Osteoblast (primary cell): ENCODE measurements at regions not wholly inside any gene's neighbourhood (a gene's known extent, or its start where the extent isn't known, plus 50 kb on each side); places are given as distances from the start of the nearest gene placed in this dataset.
A peak's percentile ranks its signal among the peaks of the same experiment; 100 is the strongest.
"Not testable (repeated sequence)": the region's sequence is repeated elsewhere in the genome, so short reads cannot be mapped to it uniquely, and the experiment has no call there.

Source experiments
- DNase-seq: peaks from one replicate; pipeline ENCODE4 v3.0.0; 2011; ENCODE audit warnings: low spot score, mixed read lengths; ENCODE audit not compliant: insufficient read length; ENCODE audit errors: missing footprints
- H2AFZ ChIP-seq: 2 replicates; pipeline ENCODE4 v1.6.0; 2011; ENCODE audit warnings: mild to moderate bottlenecking, low read length
- H3K27ac ChIP-seq: 2 replicates; pipeline ENCODE4 v1.5.1; 2011; ENCODE audit warnings: mild to moderate bottlenecking, low read depth, low read length, moderate library complexity
- H3K27me3 ChIP-seq: 2 replicates; pipeline ENCODE4 v1.6.0; 2012; ENCODE audit warnings: mild to moderate bottlenecking, control low read depth, inconsistent platforms, low read length, moderate library complexity; ENCODE audit not compliant: insufficient read depth
- H3K36me3 ChIP-seq: 2 replicates; pipeline ENCODE4 v1.5.1; 2011; ENCODE audit warnings: mild to moderate bottlenecking, low read length, control low read depth, moderate library complexity; ENCODE audit not compliant: insufficient read depth
- H3K4me1 ChIP-seq: 2 replicates; pipeline ENCODE4 v1.5.1; 2011; ENCODE audit warnings: mild to moderate bottlenecking, low read length, control low read depth, moderate library complexity; ENCODE audit not compliant: insufficient read depth
- H3K4me2 ChIP-seq: 2 replicates; pipeline ENCODE4 v1.6.0; 2011; ENCODE audit warnings: mild to moderate bottlenecking, low read length; ENCODE audit not compliant: insufficient read depth
- H3K4me3 ChIP-seq: fragments of 200-600 bp; sonication (generic); 3 replicates; pipeline ENCODE4 v1.5.1; 2012; ENCODE audit warnings: mild to moderate bottlenecking, low read length, inconsistent platforms; ENCODE audit not compliant: insufficient read depth
- H3K79me2 ChIP-seq: 2 replicates; pipeline ENCODE4 v1.6.0; 2012; ENCODE audit warnings: mild to moderate bottlenecking, low read length, control low read depth, inconsistent platforms; ENCODE audit not compliant: insufficient read depth
- H3K9me3 ChIP-seq: 2 replicates; pipeline ENCODE4 v1.5.1; 2011; ENCODE audit warnings: low read depth, low read length, control low read depth
- H4K20me1 ChIP-seq: 2 replicates; pipeline ENCODE4 v1.6.0; 2012; ENCODE audit warnings: mild to moderate bottlenecking, low read length, control low read depth; ENCODE audit not compliant: insufficient read depth
- TF ChIP-seq, protein P1 (sequence below): IDR thresholded peaks from 2 replicates; pipeline ENCODE4 v1.5.1; 2011; ENCODE audit warnings: mild to moderate bottlenecking, low read depth, low read length, moderate library complexity; ENCODE audit errors: extremely low read depth

- Histone ChIP-seq H3K4me1 (peaks cover 50% of the 10 kb centered on the region), H3K27me3 (no peaks in the 10 kb centered on the region), H3K4me2 (peak overlapping the region; percentile 84), H3K9me3 (no peaks in the 10 kb centered on the region), H3K27ac (peak overlapping the region; percentile 100), H2AFZ (no peak overlapping the region), H3K4me3 (peak overlapping the region; percentile 32), H3K79me2 (no peaks in the 10 kb centered on the region), H4K20me1 (no peaks in the 10 kb centered on the region), H3K36me3 (no peaks in the 10 kb centered on the region)
- TF ChIP-seq, protein P1, sequence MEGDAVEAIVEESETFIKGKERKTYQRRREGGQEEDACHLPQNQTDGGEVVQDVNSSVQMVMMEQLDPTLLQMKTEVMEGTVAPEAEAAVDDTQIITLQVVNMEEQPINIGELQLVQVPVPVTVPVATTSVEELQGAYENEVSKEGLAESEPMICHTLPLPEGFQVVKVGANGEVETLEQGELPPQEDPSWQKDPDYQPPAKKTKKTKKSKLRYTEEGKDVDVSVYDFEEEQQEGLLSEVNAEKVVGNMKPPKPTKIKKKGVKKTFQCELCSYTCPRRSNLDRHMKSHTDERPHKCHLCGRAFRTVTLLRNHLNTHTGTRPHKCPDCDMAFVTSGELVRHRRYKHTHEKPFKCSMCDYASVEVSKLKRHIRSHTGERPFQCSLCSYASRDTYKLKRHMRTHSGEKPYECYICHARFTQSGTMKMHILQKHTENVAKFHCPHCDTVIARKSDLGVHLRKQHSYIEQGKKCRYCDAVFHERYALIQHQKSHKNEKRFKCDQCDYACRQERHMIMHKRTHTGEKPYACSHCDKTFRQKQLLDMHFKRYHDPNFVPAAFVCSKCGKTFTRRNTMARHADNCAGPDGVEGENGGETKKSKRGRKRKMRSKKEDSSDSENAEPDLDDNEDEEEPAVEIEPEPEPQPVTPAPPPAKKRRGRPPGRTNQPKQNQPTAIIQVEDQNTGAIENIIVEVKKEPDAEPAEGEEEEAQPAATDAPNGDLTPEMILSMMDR: no peak
- no peak for DNase-seq
Measured at GRCh38 chr10:4240608-4241197, 455.7 kb upstream of the KLF6 start.

- TF ChIP-seq, protein P1: no peak
- no peak overlapping the region for H3K27ac ChIP-seq
- peaks cover 39% of the 10 kb centered on the region for H3K4me1 ChIP-seq
- H3K79me2 ChIP-seq: no peaks in the 10 kb centered on the region
- H4K20me1 ChIP-seq: no peaks in the 10 kb centered on the region
- H3K4me2 ChIP-seq: no peak overlapping the region
- no peaks in the 10 kb centered on the region for H3K9me3 ChIP-seq
- H3K4me3 ChIP-seq: no peak overlapping the region
- no peaks in the 10 kb centered on the region for H3K27me3 ChIP-seq
- DNase-seq: no peak
- H2AFZ ChIP-seq: no peak overlapping the region
- H3K36me3 ChIP-seq: no peaks in the 10 kb centered on the region
Measured at GRCh38 chr10:4239186-4239585, 454.2 kb upstream of the KLF6 start.

DNA sequence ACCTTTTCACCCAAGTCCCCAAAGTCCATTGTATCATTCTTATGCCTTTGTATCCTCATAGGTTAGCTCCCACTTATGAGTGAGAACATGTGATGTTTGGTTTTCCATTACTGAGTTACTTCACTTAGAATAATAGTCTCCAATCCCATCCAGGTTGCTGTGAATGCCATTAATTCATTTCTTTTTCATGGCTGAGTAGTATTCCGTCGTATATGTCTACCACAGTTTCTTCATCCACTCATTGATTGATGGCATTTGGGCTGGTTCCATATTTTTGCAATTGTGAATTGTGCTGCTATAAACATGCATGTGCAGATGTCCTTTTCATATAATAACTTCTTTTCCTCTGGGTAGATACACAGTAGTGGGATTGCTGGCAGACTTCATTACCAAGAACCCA, 451.9 kb upstream of the KLF6 start:
- H3K27ac ChIP-seq, H3K4me2 ChIP-seq, H3K9me3 ChIP-seq, H3K27me3 ChIP-seq, H3K79me2 ChIP-seq, DNase-seq, H3K4me3 ChIP-seq, H3K36me3 ChIP-seq, H4K20me1 ChIP-seq, H2AFZ ChIP-seq: not testable (repeated sequence)
- peaks cover 17% of the 10 kb centered on the region for H3K4me1 ChIP-seq

GRCh38 chr10:4234661-4235060, 449.7 kb upstream of the KLF6 start:
- Histone ChIP-seq H3K27me3 (no peaks in the 10 kb centered on the region), H3K79me2 (no peaks in the 10 kb centered on the region), H3K4me3 (no peak overlapping the region), H3K36me3 (no peaks in the 10 kb centered on the region), H4K20me1 (no peaks in the 10 kb centered on the region), H3K9me3 (no peaks in the 10 kb centered on the region), H3K27ac (no peak overlapping the region), H2AFZ (peak overlapping the region; percentile 44), H3K4me1 (no peaks in the 10 kb centered on the region), H3K4me2 (no peak overlapping the region)
- DNase-seq: no peak
- TF ChIP-seq, protein P1: no peak
